ENCODE measurements at regions not wholly inside any gene's neighbourhood (a gene's known extent, or its start where the extent isn't known, plus 50 kb on each side); places are given as distances from the start of the nearest gene placed in this dataset.

- TF ChIP-seq CTCF (IDR thresholded peaks at IDR 0.05; ENCODE audit: low read depth, low read length) = no peak
Measured at GRCh38 chr1:69180358-69180757, 387.4 kb upstream of the LRRC7 start.

GRCh38 chr1:69185378-69185777, 382.3 kb upstream of the LRRC7 start:
- TF ChIP-seq CTCF (IDR thresholded peaks at IDR 0.05; ENCODE audit: low read depth, low read length) = no peak
- DNase-seq (ENCODE audit: extremely low read depth, low read depth) = no peak

More at GRCh38 chr1:69180358-69180757, 387.4 kb upstream of the LRRC7 start:
- no peak for DNase-seq (ENCODE audit: extremely low read depth, low read depth)

- DNase-seq (ENCODE audit: extremely low read depth, low read depth) = no peak
- TF ChIP-seq CTCF (IDR thresholded peaks at IDR 0.05; ENCODE audit: low read depth, low read length) = no peak
Measured at GRCh38 chr1:69191335-69191734, 376.4 kb upstream of the LRRC7 start.

- no peak for TF ChIP-seq CTCF (IDR thresholded peaks at IDR 0.05; ENCODE audit: low read depth, low read length)
- no peak for DNase-seq (ENCODE audit: extremely low read depth, low read depth)
Measured at GRCh38 chr1:69195136-69195535, 372.6 kb upstream of the LRRC7 start.

GRCh38 chr1:69196071-69196470, 371.7 kb upstream of the LRRC7 start:
- no peak for DNase-seq (ENCODE audit: extremely low read depth, low read depth)
- no peak for TF ChIP-seq CTCF (IDR thresholded peaks at IDR 0.05; ENCODE audit: low read depth, low read length)

- DNase-seq (ENCODE audit: extremely low read depth, low read depth) = no peak
Measured at GRCh38 chr1:69197816-69198215, 369.9 kb upstream of the LRRC7 start.

GRCh38 chr1:69201716-69202115, 366.0 kb upstream of the LRRC7 start:
- DNase-seq (ENCODE audit: extremely low read depth, low read depth) = no peak
- TF ChIP-seq CTCF (IDR thresholded peaks at IDR 0.05; ENCODE audit: low read depth, low read length) = no peak

More at GRCh38 chr1:69197816-69198215, 369.9 kb upstream of the LRRC7 start:
- no peak for TF ChIP-seq CTCF (IDR thresholded peaks at IDR 0.05; ENCODE audit: low read depth, low read length)

Measured in AG09319 (cell line).